ENCODE measurements at regions not wholly inside any gene's neighbourhood (a gene's known extent, or its start where the extent isn't known, plus 50 kb on each side); places are given as distances from the start of the nearest gene placed in this dataset.

DNA sequence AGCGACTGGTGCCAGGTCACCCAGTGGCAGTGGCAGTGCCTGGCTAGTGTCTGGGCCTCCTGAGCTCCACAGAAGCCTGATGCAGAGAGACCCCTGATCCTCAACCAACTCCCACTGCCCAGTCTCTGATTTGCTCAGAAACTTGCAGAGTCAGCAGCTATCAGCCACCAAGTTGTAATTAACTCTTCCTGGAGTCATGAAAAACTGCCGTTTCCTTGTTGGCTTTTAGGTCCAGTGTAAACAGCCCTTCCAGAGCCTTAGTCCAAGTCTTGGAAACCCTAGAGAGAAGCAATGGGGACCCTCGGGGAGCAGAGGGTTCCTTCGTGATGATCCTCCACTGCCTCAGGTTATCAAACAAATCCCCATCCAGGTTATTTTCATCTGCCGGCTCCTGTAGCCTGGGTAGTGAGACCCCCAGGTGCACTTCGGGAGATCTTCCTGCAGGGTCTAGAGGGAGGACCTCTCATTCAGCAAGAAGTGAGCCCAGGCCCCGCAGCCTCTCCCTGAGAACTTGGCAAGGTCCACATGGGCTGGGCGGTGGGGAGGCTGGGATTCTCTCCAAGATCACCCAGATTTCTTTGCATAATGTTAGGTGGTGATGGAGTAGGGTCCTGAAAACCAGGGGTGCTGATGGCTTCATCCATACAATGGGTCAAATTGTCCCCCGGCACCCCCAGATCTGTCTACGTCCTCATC lies 137.7 kb upstream of the HDAC4 start:
- no peaks in the 10 kb centered on the region for H3K36me3 Mint-ChIP-seq (ENCODE audit: insufficient read depth, unreplicated experiment)
- ChIA-PET POLR2A (no interaction called here), CTCF (no interaction called here)
- DNase-seq (ENCODE audit: unreplicated experiment): no peak
- no peaks in the 10 kb centered on the region for H3K9me3 Mint-ChIP-seq (ENCODE audit: unreplicated experiment)
- H3K27ac Mint-ChIP-seq (ENCODE audit: low read depth, unreplicated experiment): no peak overlapping the region
- no peak overlapping the region for H3K4me3 Mint-ChIP-seq (ENCODE audit: unreplicated experiment)
- no TSS peak for BruUV-seq (replicated peaks)
- peaks cover 6% of the 10 kb centered on the region for H3K4me1 Mint-ChIP-seq (ENCODE audit: insufficient read depth, unreplicated experiment)
- TF ChIP-seq, protein P1, sequence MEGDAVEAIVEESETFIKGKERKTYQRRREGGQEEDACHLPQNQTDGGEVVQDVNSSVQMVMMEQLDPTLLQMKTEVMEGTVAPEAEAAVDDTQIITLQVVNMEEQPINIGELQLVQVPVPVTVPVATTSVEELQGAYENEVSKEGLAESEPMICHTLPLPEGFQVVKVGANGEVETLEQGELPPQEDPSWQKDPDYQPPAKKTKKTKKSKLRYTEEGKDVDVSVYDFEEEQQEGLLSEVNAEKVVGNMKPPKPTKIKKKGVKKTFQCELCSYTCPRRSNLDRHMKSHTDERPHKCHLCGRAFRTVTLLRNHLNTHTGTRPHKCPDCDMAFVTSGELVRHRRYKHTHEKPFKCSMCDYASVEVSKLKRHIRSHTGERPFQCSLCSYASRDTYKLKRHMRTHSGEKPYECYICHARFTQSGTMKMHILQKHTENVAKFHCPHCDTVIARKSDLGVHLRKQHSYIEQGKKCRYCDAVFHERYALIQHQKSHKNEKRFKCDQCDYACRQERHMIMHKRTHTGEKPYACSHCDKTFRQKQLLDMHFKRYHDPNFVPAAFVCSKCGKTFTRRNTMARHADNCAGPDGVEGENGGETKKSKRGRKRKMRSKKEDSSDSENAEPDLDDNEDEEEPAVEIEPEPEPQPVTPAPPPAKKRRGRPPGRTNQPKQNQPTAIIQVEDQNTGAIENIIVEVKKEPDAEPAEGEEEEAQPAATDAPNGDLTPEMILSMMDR (IDR thresholded peaks at IDR 0.05; ENCODE audit: unreplicated experiment): no peak
- intact Hi-C loops (cut with micrococcal nuclease): no loop called here
- peaks cover 49% of the 10 kb centered on the region for H3K27me3 Mint-ChIP-seq (ENCODE audit: insufficient read depth, unreplicated experiment)

DNA sequence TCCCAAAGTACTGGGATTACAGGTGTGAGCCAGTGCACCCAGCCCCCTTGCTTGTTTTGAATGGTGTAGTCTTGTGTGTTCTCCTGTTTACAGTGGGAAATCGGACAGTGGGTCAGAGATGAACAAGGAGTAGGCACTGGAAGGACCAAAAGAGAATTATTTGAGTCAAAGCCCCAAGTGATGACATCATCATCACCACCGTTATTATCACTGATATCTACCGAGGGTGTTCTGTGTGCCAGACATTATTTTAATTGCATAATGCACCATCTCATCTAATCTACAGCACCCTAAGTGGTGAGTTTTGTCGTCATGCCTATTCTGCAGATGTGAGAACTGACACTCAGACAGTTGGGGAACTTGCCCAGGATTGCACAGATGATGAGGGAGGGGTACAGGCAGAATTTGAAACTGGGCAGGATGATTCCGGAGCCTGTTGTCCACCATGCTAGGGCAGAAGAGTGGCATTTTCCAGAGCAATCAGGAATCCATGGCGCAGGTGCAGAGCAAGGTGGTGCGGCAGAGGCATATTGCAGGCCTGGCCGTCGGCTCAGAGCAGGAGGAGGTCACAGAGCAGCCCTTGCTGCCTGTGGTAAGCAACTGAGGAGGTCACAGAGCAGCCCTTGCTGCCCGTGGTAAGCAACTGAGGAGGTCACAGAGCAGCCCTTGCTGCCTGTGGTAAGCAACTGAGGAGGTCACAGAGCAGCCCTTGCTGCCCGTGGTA lies 137.0 kb upstream of the HDAC4 start:
- H3K4me1 Mint-ChIP-seq (ENCODE audit: insufficient read depth, unreplicated experiment): peaks cover 6% of the 10 kb centered on the region
- H3K27ac Mint-ChIP-seq (ENCODE audit: low read depth, unreplicated experiment): no peak overlapping the region
- POLR2A ChIA-PET: no interaction called here
- no peaks in the 10 kb centered on the region for H3K36me3 Mint-ChIP-seq (ENCODE audit: insufficient read depth, unreplicated experiment)
- no TSS peak for BruUV-seq (replicated peaks)
- no peak for DNase-seq (ENCODE audit: unreplicated experiment)
- H3K9me3 Mint-ChIP-seq (ENCODE audit: unreplicated experiment): no peaks in the 10 kb centered on the region
- intact Hi-C loops (cut with micrococcal nuclease): no loop called here
- CTCF ChIA-PET: no interaction called here
- H3K27me3 Mint-ChIP-seq (ENCODE audit: insufficient read depth, unreplicated experiment): peaks cover 54% of the 10 kb centered on the region
- TF ChIP-seq, protein P1 (IDR thresholded peaks at IDR 0.05; ENCODE audit: unreplicated experiment): no peak
- H3K4me3 Mint-ChIP-seq (ENCODE audit: unreplicated experiment): no peak overlapping the region

DNA sequence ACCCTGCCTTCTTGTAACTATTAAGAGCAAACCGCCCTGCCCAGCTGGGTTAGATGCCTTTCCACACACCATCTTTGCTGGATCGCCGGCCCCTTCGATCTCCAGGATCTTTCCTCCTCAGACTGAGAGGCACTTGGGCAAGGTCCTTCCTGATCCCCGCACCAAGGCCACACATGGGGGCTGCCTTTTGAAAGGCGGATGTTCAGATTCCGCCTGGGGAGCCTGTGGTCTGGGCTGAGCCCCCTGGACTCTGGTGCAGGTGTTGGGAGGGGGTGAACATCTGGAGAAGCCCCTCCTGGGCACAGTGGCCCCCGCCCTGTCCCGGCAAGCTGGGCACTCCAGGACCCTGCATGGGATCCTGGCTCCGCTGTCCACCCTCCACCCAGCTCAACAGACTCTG lies 135.4 kb upstream of the HDAC4 start:
- no TSS peak for BruUV-seq (replicated peaks)
- no peak for DNase-seq (ENCODE audit: unreplicated experiment)
- CTCF ChIA-PET: interaction anchor here (0.6 kb wide), 1 partner anchor 92 kb away, joined by 3 read pairs; no protein-coding TSS in a partner anchor
- no peak overlapping the region for H3K27ac Mint-ChIP-seq (ENCODE audit: low read depth, unreplicated experiment)
- H3K27me3 Mint-ChIP-seq (ENCODE audit: insufficient read depth, unreplicated experiment): peaks cover 54% of the 10 kb centered on the region
- no peak overlapping the region for H3K4me3 Mint-ChIP-seq (ENCODE audit: unreplicated experiment)
- no peaks in the 10 kb centered on the region for H3K9me3 Mint-ChIP-seq (ENCODE audit: unreplicated experiment)
- TF ChIP-seq, protein P1 (IDR thresholded peaks at IDR 0.05; ENCODE audit: unreplicated experiment): no peak
- H3K4me1 Mint-ChIP-seq (ENCODE audit: insufficient read depth, unreplicated experiment): peaks cover 6% of the 10 kb centered on the region
- POLR2A ChIA-PET: no interaction called here
- no peaks in the 10 kb centered on the region for H3K36me3 Mint-ChIP-seq (ENCODE audit: insufficient read depth, unreplicated experiment)
- intact Hi-C loops (cut with micrococcal nuclease): no loop called here

- no peaks in the 10 kb centered on the region for H3K36me3 Mint-ChIP-seq (ENCODE audit: insufficient read depth, unreplicated experiment)
- ChIA-PET POLR2A (no interaction called here), CTCF (interaction anchor here (0.6 kb wide), 2 partner anchors 11 to 92 kb away, joined by 3 read pairs; no protein-coding TSS in a partner anchor)
- BruUV-seq (replicated peaks): no TSS peak
- DNase-seq (ENCODE audit: unreplicated experiment): no peak
- H3K27me3 Mint-ChIP-seq (ENCODE audit: insufficient read depth, unreplicated experiment): peaks cover 54% of the 10 kb centered on the region
- H3K4me1 Mint-ChIP-seq (ENCODE audit: insufficient read depth, unreplicated experiment): peaks cover 6% of the 10 kb centered on the region
- no peak overlapping the region for H3K4me3 Mint-ChIP-seq (ENCODE audit: unreplicated experiment)
- no peaks in the 10 kb centered on the region for H3K9me3 Mint-ChIP-seq (ENCODE audit: unreplicated experiment)
- no peak overlapping the region for H3K27ac Mint-ChIP-seq (ENCODE audit: low read depth, unreplicated experiment)
- intact Hi-C loops (cut with micrococcal nuclease): no loop called here
- TF ChIP-seq, protein P1 (IDR thresholded peaks at IDR 0.05; ENCODE audit: unreplicated experiment): no peak
These were observed 134.8 kb upstream of the HDAC4 start for GRCh38 chr2:239535413-239536144.

All from MCF 10A (cell line).